Choroid plexus epithelial cell (primary cell): ENCODE measurements at regions not wholly inside any gene's neighbourhood (a gene's known extent, or its start where the extent isn't known, plus 50 kb on each side); places are given as distances from the start of the nearest gene placed in this dataset.
"Not testable (repeated sequence)": the region's sequence is repeated elsewhere in the genome, so short reads cannot be mapped to it uniquely, and the experiment has no call there.

Experiments used
- DNase-seq: peaks from one replicate; pipeline ENCODE4 v3.0.0-alpha.2; 2010; ENCODE audit warnings: low read depth
- H3K4me3 ChIP-seq: 2 replicates; pipeline ENCODE4 v1.5.1; 2011; ENCODE audit warnings: low read depth, mild to moderate bottlenecking, control low read depth, low read length, moderate library complexity
- TF ChIP-seq, protein P1 (sequence below): conservative IDR thresholded peaks from 2 replicates; pipeline ENCODE4 v1.5.1; 2011; ENCODE audit warnings: low read depth, mild to moderate bottlenecking, control low read depth, inconsistent platforms, low read length, moderate library complexity

DNA sequence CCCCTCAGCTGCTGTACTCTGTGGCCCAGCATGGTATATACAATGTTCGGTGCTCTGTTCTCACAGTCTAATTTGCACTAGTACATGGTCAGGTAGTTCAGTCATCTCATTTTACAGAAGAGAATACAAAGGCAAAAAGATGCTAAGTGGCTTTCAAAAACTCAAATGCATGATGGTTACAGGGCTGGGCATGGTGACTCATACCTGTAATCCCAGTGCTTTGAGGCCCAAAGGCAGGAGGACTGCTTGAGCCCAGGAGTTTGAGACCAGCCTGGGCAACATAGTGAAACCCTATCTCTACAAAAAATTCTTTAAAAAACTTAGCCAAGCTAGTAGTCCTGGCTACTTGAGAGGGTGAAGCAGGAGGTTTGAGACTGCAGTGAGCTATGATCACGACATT is 210.5 kb upstream of the KIT start:
- TF ChIP-seq, protein P1, sequence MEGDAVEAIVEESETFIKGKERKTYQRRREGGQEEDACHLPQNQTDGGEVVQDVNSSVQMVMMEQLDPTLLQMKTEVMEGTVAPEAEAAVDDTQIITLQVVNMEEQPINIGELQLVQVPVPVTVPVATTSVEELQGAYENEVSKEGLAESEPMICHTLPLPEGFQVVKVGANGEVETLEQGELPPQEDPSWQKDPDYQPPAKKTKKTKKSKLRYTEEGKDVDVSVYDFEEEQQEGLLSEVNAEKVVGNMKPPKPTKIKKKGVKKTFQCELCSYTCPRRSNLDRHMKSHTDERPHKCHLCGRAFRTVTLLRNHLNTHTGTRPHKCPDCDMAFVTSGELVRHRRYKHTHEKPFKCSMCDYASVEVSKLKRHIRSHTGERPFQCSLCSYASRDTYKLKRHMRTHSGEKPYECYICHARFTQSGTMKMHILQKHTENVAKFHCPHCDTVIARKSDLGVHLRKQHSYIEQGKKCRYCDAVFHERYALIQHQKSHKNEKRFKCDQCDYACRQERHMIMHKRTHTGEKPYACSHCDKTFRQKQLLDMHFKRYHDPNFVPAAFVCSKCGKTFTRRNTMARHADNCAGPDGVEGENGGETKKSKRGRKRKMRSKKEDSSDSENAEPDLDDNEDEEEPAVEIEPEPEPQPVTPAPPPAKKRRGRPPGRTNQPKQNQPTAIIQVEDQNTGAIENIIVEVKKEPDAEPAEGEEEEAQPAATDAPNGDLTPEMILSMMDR = no peak
- no peak for DNase-seq
- H3K4me3 ChIP-seq = no peak overlapping the region

DNA sequence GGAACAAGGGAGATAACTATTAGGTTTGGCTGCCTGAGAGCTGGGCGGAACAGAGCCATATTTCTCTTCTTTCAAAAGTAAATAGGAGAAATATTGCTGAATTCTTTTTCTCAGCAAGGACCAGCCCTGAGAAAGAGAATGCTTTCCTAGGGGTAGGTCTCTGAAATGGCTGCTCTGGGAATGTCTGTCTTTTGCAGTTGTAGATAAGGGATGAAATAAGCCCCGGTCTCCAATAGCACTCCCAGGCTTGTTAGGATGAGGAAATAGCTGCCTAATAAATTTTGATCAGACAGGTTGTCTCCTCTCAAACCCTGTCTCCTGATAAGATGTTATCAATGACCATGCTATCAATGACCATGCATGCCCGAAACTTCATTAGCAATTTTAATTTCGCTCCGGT is 207.8 kb upstream of the KIT start:
- TF ChIP-seq, protein P1 = no peak
- DNase-seq = no peak

DNA sequence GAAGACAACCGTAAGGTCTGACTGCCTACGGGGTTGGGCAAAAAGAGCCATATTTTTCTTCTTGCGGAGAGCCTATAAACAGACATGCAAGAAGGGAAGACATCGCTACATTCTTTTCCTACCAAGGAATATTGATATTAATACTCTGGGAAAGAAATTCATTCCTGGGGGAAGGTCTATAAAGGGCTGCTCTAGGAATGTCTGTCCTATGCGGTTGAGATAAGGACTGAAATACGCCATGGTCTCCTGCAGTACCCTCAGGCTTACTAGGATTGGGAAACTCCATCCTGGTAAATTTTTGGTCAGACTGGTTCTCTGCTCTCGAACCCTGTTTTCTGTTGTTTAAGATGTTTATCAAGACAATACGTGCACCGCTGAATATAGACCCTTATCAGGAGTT is 190.8 kb upstream of the KIT start:
- H3K4me3 ChIP-seq, DNase-seq: not testable (repeated sequence)

More for the DNA sequence above, 207.8 kb upstream of the KIT start:
- H3K4me3 ChIP-seq = no peak overlapping the region

DNA sequence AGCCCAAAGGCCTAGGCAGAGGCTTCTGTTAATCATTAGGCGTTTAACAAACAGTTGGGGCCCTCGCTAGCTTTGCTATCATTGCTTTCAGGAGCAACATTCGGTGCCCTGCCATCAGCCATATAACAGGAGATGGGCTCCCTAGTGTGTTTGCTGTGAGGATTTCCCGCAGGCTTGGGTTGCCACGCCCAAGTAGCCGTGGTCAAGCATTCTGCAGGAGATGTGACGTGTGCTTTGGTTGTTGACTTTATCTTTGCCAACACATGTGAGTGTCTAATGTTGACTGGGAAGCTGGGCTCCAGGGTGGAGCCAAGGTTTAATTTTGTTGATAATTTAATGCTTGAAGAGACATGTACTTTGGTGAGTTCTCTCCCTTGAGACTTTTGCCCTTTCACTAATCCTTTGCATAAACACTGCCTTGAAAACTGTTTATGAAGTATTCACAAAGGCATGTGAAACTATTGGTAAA is 184.6 kb upstream of the KIT start:
- DNase-seq = no peak
- TF ChIP-seq, protein P1 = no peak
- no peak overlapping the region for H3K4me3 ChIP-seq

DNA sequence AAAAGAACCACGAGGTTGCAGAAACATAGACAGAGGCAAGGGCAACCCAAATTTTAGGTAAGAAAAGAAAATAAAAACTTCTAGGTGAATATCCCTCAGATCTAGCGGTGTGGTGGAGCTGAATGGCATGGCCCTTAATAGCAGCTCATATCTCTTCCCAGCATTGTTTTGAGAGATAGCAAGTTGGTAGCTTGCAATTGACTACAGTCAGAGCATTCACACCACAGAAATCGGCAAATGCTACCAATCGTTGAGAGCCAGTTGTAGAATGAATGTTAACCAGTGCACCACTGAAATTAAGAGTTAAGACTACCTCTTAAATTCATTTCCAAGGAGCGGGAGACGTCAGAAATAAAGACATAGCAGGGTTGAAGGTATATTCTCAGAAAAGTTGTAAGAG is 184.0 kb upstream of the KIT start:
- no peak overlapping the region for H3K4me3 ChIP-seq
- no peak for DNase-seq
- TF ChIP-seq, protein P1 = no peak

DNA sequence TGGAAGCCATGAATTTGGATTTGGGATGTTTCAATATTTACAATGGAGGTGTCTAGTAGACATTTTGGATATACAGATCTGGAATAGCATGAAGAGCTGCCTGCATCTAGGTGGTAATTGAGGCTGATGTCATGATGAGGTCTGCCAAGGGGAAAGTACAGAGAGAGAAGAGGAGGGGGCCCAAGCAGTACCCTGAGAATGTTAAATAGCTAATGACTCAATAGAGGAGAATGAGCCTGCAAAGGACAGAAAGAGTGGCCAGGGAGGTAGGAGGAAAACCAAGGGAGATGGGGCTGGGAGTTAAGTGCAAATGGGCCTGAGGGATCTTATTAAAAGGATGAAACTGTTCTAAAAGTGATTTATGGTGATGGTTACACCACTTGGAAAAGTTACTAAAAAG is 182.2 kb upstream of the KIT start:
- no peak for DNase-seq
- TF ChIP-seq, protein P1 = no peak
- no peak overlapping the region for H3K4me3 ChIP-seq

DNA sequence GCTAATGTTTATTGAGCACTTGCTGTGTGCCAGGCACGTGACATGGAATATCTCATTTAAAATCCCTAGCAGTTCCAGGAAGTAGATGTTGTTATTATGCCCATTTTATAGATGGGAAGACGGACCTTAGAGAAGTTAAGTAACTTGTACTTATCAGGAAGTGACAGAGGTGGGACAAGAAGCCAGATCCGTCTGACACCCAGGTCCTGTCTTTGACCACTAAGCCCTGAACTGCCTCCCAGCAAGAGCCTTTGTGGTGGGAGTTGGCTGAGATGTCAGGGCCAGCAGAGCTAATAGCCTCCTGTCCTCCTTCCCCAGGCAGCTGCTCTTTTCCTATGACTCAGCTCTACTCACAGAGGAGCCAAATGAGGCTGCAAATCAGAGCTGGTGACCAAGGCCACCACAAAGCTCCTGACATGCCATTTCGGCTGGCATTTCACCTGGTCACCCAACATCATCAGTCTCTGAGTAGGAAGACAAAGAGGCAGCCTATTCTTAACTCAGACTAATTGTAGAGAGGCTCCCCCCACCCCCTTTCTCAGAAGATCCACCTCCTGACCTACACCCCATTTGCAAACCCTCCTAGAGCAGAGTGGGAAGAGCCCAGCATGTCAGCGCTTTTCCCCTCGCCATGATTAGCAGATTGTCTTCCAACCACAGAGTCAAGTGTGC is 175.1 kb upstream of the KIT start:
- no peak for DNase-seq
- TF ChIP-seq, protein P1 = no peak
- H3K4me3 ChIP-seq = no peak overlapping the region
